ENCODE measurements at regions not wholly inside any gene's neighbourhood (a gene's known extent, or its start where the extent isn't known, plus 50 kb on each side); places are given as distances from the start of the nearest gene placed in this dataset.

DNA sequence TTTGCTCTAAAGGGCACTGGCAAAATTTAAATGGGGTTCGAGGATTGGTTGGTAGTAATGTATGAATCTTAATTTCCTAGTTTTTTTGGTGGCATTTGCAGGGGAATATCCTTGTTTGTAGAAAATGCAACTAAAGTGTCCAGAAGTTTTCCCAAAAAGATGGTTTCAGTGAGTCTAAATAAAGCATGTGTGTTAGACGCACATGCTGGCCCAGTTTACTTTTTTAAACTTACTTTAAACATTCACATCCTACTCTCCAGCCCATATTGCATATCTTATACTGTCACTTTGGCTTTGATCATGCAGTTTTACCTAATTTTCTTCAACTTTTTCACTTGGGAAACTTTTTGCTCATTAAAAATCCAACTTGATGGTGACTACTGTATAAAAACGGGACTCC, 744.0 kb upstream of the CELF2 start:
- no peak for DNase-seq (ENCODE audit: low read depth in 2 of 2)

DNA sequence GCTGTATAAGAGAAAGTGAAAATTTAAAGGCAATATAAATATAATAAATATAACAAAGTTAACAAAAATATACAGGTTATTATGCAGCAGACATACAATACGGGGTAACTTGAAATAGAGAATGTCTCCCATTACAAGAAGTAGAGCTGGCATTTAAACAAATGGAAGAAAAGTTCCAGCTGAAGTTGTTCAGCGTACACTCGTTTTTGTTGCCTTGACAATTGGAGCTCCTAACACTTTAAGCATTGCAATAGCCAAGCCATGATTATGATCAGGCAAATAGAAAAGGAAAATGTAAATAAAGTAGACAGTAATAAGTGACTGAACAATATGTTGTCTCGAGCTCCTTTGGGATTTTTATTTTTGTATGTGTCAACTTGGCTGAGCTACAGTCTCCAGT, 737.8 kb upstream of the CELF2 start:
- no peak for DNase-seq (ENCODE audit: low read depth in 2 of 2)

DNA sequence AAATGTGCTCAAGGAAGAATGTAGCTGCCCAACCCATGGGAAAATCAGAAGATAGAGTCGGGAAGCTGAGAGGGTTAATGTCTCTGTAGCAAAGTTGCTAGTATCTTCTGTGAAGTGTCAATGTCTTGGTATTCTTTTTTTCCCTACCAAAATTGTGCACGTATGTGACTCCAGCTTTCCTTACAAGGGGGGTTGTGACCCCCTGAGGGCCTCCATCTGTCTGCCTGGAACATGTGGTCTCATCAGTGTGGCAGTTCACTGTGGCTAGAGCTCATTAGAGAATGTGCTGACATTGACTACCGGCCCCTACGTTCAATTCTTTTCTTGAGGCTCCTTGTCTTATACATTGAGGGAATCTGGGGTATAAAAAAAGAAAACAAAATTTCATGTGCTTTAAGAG, 725.2 kb upstream of the CELF2 start:
- no peak for DNase-seq (ENCODE audit: low read depth in 2 of 2)

DNA sequence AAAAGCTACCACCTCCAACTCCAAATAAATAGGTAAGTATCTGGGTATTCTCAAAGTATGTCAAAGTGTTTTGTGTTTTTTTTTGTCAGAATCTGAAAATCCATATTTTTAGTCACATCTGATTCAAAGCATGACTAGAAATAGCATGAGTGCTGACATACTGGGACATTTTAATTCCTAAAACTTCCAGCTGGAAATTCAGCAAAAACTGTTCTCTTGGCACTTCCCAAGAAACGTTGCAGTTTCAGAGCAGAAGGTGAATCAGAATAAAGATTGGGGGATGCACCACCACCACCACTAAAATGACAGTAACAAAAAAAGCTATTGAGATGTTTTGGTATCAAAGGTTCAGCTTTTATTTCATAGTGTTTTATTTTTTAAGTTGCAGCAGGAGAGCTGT, 724.6 kb upstream of the CELF2 start:
- no peak for DNase-seq (ENCODE audit: low read depth in 2 of 2)

DNA sequence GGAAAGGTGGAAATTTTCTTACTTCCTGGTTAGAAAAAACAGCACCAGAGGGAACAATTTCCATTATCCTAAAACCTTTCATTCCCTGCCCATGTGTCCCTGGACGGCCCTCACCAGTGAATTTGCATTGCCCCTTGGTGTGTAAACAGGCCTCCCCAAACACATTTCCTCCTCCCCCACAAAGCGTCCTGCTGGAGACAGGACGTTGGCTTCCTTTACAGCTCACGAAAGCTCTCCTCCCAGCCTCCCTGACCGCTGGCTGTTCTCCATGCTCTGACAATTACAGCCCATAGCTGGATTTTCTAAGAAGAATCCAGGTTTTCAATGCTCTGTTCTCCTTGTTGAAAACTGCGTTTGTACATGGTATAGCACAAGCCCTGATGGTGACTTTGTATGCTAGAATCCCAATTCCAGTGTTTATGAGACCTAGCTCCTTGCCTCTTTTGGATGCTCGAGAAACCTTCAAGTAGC, 724.2 kb upstream of the CELF2 start:
- no peak for DNase-seq (ENCODE audit: low read depth in 2 of 2)

DNA sequence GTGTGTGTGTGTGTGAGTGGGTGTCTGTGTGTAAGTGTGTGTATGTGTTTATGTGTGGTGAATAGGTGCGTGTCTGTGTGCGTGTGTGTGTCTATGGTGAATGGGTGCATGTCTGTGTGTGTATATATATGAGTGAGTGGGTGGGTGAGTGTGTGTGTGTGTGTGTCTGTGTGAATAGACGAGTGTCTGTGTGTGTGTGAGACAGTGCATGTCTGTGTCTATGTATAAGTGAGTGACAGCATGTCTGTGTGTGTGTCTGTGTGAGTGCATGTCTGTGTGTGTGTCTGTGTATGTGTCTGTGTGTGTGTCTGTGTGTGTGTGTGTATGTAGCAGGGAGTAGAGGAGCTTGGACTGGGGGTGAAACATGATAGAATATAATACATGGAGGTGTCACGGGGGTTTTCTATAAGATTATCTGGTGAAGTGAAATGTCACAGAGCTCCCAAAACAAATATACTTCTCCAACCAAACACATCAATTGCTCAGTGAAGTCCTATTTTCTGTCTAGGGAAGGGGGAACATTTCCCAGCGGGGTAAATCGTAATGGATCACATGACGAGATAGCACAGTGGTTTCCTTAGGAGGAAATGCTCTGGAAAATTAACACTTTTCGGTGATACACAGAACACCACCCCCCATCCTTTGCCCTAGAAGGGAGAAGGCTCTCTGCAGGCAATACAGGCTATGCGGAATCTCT, 723.3 kb upstream of the CELF2 start:
- DNase-seq (ENCODE audit: low read depth in 2 of 2) = no peak

DNA sequence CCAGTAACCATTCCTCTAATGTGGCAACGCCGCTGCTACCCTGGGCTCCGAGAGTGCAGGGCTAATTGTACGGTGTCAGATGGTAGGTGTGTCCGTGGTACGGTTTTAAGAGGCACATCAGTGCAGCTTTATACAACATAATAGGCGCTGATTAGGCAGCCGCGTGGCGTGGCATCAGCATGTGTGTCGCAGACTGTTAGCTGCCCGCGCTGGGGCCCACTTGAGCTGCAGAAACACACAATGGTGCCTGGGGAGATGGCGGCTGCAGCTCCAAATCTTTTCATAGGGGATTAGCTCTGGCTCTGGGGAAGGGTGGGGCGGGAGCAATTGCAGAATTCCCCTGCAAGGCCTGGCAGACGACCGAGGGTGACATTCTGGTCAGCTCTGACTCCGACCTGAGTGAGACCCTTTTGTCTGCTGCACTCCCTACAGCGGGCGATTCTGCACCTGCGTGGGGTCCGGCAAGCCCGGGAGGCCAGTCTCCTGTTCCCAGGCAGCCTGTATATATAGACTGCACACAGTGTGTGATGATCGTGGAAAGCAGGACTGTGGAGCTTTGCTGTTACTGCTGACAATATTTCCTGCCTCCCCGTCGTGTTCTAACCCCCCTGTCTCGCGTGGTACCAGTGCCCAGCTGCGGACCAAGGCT, 722.7 kb upstream of the CELF2 start:
- DNase-seq (ENCODE audit: low read depth in 2 of 2) = no peak

DNA sequence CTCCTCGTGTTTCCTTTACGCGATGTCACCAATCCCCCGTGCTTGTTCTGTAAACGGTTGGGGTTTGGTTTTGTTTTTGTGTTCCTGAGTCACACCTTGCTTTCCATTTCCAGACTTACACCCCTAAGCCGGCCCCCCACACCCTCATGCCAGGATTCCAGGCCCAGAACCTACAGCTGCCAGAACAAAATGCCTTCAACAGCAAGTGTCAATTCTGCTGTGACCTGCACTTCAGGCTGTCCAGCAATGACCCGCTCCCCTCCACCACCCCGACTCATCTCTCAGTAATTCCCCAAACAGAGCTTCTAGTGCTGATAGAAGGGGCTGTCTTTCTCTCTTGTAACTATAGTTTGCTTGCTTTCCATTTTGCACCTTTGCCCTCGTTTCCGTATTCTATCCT, 722.1 kb upstream of the CELF2 start:
- DNase-seq (ENCODE audit: low read depth in 2 of 2) = no peak

DNA sequence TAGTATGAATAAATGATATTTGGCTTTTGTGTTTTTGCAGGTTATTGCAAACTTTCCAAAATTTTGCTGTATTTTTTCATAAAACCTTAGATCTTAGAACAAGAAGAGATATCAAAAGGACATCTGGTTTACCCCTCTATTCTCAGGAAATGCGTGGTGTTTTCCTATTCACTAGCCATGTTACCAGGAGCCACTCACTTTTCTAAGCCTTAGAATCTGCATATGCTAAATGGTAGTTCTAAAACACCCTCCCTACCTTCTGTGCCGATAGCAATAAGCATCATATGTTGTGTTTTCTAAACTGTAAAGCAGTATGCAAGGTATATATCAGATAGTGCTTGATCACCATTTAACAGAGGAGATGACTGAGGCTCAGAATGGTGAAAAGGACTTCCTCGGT, 715.0 kb upstream of the CELF2 start:
- no peak for DNase-seq (ENCODE audit: low read depth in 2 of 2)

DNA sequence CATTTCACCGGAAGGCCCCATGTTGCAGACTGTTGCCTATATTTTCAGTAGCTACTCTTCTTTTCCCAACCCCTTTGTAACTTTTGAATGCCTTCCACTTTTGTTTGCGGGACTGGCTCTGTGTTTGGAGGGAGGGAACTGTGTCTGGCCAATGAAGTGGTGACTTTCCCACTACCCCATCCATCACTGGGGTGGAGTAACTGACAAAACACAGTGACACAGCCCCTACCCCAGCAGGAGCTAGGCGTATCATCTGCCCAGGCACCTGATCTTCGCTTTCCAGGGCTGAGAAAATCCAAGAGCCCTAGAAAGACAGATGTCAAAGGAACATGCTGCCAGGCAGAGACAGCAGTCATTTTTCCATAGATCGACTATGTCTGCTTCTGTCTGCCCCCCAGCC, 710.6 kb upstream of the CELF2 start:
- DNase-seq (ENCODE audit: low read depth in 2 of 2) = no peak

DNA sequence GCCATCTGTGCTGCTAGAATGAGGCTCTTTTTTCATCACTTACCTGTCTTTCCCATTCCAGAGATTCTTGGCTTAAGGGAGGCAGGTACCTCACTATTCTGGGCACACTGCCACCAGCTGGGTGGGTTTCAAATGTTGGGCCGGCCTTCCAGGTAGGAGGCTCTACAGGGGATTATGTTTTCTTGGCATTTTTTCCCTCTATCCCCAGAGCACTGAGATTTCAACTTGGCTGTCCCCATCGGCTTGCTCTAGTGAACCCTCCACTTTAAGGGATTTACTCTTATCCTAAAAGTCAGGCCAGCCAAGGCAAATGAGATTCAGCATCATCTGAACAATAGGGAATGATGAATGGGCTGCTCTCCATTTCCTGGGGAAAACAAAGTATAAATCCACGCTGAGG, 710.1 kb upstream of the CELF2 start:
- no peak for DNase-seq (ENCODE audit: low read depth in 2 of 2)

DNA sequence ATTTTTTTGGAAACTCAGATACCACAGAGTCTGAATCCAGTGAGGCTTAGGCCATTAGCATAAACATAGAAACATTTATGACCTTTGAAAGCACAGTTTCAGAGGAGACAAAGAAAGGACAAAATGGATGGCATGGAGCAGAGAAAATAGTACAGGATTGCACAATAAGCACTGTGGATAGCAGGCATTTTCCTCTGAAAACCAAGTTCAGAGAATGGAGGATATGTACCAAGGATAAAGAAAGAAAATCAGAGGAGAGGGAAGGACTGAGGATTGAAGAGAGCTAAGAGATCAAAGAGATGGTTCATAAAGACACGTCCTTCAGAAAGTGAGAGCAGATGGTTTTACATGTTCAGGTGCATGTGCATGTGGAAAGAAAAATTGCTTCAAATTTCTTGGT, 707.2 kb upstream of the CELF2 start:
- no peak for DNase-seq (ENCODE audit: low read depth in 2 of 2)

DNA sequence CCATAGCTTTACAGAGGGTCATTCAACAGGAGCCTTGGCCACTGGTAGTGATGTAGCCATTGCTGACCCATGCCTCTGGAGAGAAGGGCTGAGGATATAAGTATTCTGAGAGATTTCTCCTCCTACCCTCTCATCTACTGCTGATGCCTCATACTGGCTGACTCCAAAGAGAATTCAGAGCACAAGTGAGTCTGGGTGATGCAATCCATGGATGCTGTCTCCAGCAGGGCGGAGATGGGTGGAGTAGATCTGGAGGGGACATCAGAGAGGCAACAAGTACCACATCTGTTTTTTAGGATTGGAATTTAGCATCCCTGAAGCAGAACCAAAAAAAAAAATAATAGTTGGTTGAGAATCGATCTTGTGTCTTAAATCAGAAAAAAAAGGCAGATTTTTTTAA, 705.7 kb upstream of the CELF2 start:
- DNase-seq (ENCODE audit: low read depth in 2 of 2) = no peak

DNA sequence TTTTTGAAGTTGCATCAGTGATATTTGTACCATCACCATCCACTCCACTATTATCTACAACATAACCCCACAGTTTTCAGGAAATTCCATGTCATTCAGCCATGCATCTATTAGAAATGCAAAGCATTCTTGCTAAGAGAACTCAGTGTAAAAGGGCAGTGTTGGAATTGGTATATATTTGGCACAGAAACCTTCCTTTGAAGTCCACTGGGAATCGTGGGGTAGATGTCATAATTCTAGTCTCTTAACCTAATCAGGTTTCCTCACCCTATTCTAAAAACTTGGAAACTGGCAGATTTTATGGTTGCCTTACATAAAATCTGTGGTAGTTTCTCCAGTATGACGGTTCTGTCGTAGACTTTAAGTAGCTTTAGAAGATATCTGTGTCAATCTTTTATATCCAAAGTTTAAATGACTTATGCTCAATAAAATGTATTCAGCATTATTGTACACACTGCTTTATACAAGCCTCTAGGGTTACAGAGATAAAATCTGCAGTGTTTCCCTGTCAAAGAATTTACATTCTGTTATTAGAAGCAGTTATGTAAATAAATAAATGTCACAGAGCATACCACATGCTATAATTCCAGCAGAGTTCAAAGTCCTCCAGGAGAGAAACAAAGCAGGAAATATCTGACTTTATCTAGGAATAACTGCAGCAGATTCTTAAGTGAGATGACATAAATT, 704.4 kb upstream of the CELF2 start:
- DNase-seq (ENCODE audit: low read depth in 2 of 2) = no peak

DNA sequence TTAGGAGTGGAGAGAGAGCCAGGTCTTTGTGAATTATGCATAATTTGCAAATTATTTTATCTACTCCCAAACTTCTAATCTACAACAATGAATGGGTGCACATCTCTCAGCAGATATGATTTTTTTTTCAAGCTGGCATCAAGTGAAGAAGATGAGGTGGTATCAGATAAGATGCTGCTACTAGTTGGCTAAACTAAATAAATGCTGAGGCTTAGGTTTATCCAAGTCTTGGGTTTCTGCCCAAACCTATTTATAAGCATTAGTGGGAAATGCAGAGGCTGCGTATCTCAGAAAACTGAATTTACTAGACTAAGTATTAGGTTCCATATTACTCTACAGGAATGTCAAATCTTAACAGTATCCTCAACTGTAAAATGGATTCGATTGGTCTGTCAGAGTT, 703.0 kb upstream of the CELF2 start:
- DNase-seq (ENCODE audit: low read depth in 2 of 2) = no peak

DNA sequence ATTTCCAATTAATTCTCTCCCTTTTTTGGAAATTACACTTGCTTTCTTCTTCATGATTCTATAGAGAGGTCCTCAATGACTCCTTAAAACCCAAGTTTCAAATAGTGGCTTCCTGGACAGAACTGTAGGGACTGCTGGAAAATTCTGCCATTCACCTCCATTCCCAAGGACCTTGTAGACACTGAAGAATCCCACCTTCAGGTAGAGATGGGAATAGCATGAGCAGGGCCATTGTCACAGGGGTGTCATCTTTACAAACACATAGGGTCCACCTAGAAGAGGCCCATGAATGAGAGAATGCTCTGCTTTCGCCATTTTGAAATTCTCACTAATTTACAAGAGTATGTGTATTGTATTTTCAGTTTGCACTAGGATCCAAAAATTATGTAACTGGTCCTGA, 701.7 kb upstream of the CELF2 start:
- no peak for DNase-seq (ENCODE audit: low read depth in 2 of 2)

DNA sequence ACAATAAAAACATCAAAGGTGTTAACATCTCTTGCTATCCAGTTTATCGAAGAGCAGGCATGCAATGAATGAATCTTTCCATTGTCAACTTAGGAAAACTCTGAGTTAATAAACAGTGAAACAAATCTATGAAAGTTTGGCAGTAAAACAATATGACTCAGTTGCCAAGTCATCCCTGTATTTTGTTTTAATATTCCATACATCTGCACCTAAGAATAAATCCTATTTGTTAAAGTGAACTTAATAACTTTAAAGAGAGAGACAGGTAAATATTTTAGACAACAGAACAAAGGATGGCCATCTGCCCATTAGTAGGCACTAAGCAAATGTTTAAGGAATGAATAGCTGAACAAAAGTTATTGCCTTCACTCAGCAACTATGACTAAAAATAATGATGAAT, 700.5 kb upstream of the CELF2 start:
- DNase-seq (ENCODE audit: low read depth in 2 of 2) = no peak

DNA sequence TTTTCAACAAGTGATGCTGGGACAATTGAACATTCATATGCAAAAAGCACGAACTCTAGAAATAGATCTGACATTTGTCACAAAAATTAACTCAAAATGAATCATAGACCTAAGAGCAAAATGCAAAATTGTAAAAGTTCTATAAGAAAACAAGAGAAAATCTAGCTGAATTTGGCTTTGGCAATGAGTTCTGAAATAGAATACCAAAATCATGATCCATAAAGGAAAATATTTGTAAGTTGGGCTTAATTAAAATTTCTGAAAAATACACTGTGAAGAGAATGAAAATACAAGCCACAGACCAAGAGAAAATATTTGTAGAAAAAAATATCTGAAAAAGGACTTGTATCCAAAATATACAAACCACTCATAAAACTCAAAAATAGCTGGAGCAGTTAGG, 698.8 kb upstream of the CELF2 start:
- no peak for DNase-seq (ENCODE audit: low read depth in 2 of 2)

DNA sequence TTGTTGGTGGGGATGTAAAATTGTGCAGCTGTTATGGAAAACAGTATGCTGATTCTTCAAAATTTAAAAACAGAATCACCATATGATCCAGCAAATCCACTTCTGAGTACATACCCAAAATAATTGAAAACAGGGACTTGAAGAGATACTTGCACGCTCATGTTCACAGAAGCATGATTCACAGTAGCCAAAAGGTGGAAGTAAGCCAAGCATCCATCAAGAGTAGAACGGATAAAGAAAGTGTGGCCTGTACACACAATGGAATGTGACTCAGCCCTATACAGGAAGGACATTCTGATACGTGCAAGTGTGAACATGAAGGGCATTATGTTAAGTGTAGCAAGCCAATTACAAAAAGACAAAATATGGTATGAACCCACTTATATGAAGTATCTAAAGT, 696.7 kb upstream of the CELF2 start:
- DNase-seq (ENCODE audit: low read depth in 2 of 2) = no peak

DNA sequence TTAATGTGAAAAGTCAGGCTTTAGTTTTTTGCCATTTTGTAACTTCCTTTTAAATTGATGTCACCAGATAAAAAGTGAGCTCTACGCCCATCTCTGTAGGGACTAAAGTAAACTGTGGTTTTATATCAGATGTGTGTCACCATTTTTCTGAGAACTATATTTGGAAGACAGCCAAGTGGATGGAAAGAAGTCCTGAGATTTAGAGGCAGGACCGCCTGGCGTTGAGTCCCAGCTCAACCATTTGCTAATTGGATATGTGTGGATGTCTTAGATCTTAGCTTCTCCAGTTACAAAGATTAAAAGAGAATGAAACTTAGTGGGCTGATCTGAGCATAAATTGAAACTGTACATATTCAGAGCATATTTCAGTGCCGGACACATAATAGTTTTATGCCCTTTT, 691.6 kb upstream of the CELF2 start:
- DNase-seq (ENCODE audit: low read depth in 2 of 2) = no peak

DNA sequence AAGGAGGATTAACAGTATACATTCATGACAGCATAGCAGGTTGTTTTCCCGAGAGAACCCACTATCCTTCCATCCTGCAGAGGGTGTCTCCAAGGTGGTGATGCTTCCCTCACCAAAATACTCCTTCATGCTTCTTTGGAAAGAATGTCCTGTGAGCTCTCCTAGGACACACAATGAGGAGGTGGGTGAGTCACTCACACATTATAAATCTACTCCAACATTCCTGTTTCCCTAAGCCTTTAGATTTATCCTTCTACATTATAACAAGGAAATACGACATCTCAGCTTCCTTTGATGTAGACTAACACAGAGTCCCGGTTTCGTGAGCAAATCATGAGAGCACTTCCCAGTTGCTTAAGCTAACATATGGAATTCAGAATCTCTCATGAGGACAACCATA, 689.7 kb upstream of the CELF2 start:
- no peak for DNase-seq (ENCODE audit: low read depth in 2 of 2)

DNA sequence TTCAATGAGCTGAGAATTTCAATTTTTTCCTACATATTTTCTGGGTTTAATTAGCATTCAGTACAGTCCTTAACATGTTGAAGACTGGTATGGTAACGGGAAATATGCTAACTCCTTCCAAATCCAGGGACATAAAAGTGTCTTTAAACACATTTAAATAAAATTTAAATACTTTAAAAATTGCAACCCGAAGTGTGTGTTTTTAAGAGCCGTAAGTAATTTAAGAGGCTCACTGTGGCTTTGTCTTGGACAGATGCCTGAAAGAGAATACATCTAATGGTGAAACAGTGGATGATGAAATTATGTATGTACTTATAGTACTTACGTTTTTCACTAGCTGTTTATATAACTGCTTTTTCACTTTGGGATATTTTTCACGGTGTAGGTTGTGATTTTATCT, 687.3 kb upstream of the CELF2 start:
- DNase-seq (ENCODE audit: low read depth in 2 of 2) = no peak

DNA sequence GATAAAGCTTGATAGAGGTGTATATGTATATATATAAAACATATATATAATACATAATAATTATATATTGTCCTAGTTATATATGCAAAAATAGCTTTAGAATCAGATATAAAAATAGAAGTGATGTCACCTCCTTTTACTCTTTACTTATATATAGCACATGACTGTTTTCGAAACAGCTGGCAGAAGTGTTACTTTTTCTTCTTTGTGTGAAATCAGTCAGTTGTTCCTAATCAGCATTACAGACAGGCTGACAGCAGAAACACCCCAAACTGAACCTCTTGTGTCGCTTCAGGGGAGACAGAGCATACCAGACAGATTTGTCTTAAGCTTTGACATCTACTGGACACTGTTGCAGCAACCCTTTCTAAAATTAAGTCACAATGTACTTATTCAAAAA, 684.9 kb upstream of the CELF2 start:
- DNase-seq (ENCODE audit: low read depth in 2 of 2) = no peak
